ENCODE measurements at regions not wholly inside any gene's neighbourhood (a gene's known extent, or its start where the extent isn't known, plus 50 kb on each side); places are given as distances from the start of the nearest gene placed in this dataset.

DNA sequence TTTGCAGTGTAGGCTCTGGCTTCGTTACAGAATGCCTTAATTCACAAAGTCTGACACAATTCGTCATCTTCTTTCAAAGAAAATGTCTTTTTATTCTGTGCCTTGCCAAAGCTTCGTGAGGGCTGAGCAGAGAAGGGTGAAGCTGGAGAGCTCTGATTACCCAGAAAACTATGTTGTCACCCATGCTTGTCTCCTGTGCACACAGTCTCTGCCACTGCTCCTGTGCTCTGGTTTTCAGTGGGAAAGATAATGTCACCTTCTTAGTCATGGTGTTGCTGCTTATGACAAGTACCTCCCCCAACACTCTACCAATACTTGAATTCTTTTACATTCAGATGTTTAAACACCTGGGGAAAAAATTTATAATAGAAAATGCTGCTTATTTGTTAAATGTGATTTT lies 509.2 kb upstream of the GRM7 start:
- WGBS, 2 donors, result 38 to 39% methylated on average over 3 of the region's 3 CpGs
- no peaks in the 10 kb centered on the region for H3K36me3 ChIP-seq
- TF ChIP-seq, protein P1, sequence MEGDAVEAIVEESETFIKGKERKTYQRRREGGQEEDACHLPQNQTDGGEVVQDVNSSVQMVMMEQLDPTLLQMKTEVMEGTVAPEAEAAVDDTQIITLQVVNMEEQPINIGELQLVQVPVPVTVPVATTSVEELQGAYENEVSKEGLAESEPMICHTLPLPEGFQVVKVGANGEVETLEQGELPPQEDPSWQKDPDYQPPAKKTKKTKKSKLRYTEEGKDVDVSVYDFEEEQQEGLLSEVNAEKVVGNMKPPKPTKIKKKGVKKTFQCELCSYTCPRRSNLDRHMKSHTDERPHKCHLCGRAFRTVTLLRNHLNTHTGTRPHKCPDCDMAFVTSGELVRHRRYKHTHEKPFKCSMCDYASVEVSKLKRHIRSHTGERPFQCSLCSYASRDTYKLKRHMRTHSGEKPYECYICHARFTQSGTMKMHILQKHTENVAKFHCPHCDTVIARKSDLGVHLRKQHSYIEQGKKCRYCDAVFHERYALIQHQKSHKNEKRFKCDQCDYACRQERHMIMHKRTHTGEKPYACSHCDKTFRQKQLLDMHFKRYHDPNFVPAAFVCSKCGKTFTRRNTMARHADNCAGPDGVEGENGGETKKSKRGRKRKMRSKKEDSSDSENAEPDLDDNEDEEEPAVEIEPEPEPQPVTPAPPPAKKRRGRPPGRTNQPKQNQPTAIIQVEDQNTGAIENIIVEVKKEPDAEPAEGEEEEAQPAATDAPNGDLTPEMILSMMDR (IDR thresholded peaks at IDR 0.05), result no peak
- no peak for DNase-seq
- H3K4me3 ChIP-seq, result no peak overlapping the region
- H3K4me1 ChIP-seq, result no peaks in the 10 kb centered on the region
- no peak overlapping the region for H3K27ac ChIP-seq
- no peaks in the 10 kb centered on the region for H3K27me3 ChIP-seq
- intact Hi-C loops (cut with DNase I), result no loop called here
- H3K9me3 ChIP-seq, result peaks cover 0 to 4% (median 0%) of the 10 kb centered on the region in 11 donors
- ATAC-seq, result no peak

GRCh38 chr3:6354653-6355052 lies 506.3 kb upstream of the GRM7 start:
- WGBS, 2 donors, result 70 to 76% methylated on average over 1 of the region's 1 CpG
- H3K27ac ChIP-seq, result no peak overlapping the region
- TF ChIP-seq, protein P1 (IDR thresholded peaks at IDR 0.05), result no peak
- no peak for DNase-seq
- intact Hi-C loops (cut with DNase I), result no loop called here
- H3K27me3 ChIP-seq, result no peaks in the 10 kb centered on the region
- H3K4me1 ChIP-seq, result no peaks in the 10 kb centered on the region
- no peaks in the 10 kb centered on the region for H3K9me3 ChIP-seq
- no peaks in the 10 kb centered on the region for H3K36me3 ChIP-seq
- no peak for ATAC-seq
- no peak overlapping the region for H3K4me3 ChIP-seq

GRCh38 chr3:6362406-6362805 lies 498.5 kb upstream of the GRM7 start:
- DNase-seq, result no peak
- intact Hi-C loops (cut with DNase I), result no loop called here
- H3K27ac ChIP-seq, result no peak overlapping the region
- no peak overlapping the region for H3K4me3 ChIP-seq
- H3K4me1 ChIP-seq, result no peaks in the 10 kb centered on the region
- H3K27me3 ChIP-seq, result no peaks in the 10 kb centered on the region
- 85 to 91% methylated on average over 4 of the region's 4 CpGs for WGBS, 2 donors
- no peak for ATAC-seq
- TF ChIP-seq, protein P1 (IDR thresholded peaks at IDR 0.05), result no peak
- peaks cover 0 to 17% (median 0%) of the 10 kb centered on the region in 11 donors for H3K9me3 ChIP-seq
- no peaks in the 10 kb centered on the region for H3K36me3 ChIP-seq

GRCh38 chr3:6367171-6367570 lies 493.7 kb upstream of the GRM7 start:
- peaks cover 0 to 13% (median 0%) of the 10 kb centered on the region in 11 donors for H3K9me3 ChIP-seq
- H3K27ac ChIP-seq, result no peak overlapping the region
- intact Hi-C loops (cut with DNase I), result no loop called here
- WGBS, 2 donors, result 27 to 31% methylated on average over 2 of the region's 2 CpGs
- ATAC-seq, result no peak
- no peaks in the 10 kb centered on the region for H3K4me1 ChIP-seq
- no peak for DNase-seq
- TF ChIP-seq, protein P1 (IDR thresholded peaks at IDR 0.05), result no peak
- no peaks in the 10 kb centered on the region for H3K27me3 ChIP-seq
- no peak overlapping the region for H3K4me3 ChIP-seq
- no peaks in the 10 kb centered on the region for H3K36me3 ChIP-seq

Measured in heart right ventricle (tissue), 16 donors.